GM18907 (cell line): ENCODE measurements at regions not wholly inside any gene's neighbourhood (a gene's known extent, or its start where the extent isn't known, plus 50 kb on each side); places are given as distances from the start of the nearest gene placed in this dataset.
"Not testable (repeated sequence)": the region's sequence is repeated elsewhere in the genome, so short reads cannot be mapped to it uniquely, and the experiment has no call there.

Source experiments
- ATAC-seq: cut with Tn5 transposase; IDR thresholded peaks from one replicate; pipeline ENCODE4 v1.9.1; 2021; ENCODE audit warnings: mild to moderate bottlenecking, moderate library complexity; ENCODE audit not compliant: unreplicated experiment

- no peak for ATAC-seq
Observed at GRCh38 chr6:102742028-102742427, 1348.5 kb downstream of the GRIK2 start.

GRCh38 chr6:102736941-102737368 lies 1343.4 kb downstream of the GRIK2 start:
- ATAC-seq = no peak

GRCh38 chr6:102732898-102733297 lies 1339.4 kb downstream of the GRIK2 start:
- ATAC-seq = no peak

- ATAC-seq = not testable (repeated sequence)
Observed at GRCh38 chr6:102722086-102722485, 1328.6 kb downstream of the GRIK2 start.

- no peak for ATAC-seq
Observed at GRCh38 chr6:102717737-102718456, 1324.4 kb downstream of the GRIK2 start.

- no peak for ATAC-seq
Observed at GRCh38 chr6:102717252-102717651, 1323.7 kb downstream of the GRIK2 start.

GRCh38 chr6:102701019-102701418 lies 1307.5 kb downstream of the GRIK2 start:
- ATAC-seq = no peak

GRCh38 chr6:102686461-102686860 lies 1293.0 kb downstream of the GRIK2 start:
- no peak for ATAC-seq

- ATAC-seq = no peak
Observed at GRCh38 chr6:102680413-102680812, 1286.9 kb downstream of the GRIK2 start.

- no peak for ATAC-seq
Observed at GRCh38 chr6:102679865-102680264, 1286.4 kb downstream of the GRIK2 start.

GRCh38 chr6:102677225-102677624 lies 1283.7 kb downstream of the GRIK2 start:
- no peak for ATAC-seq

- ATAC-seq = no peak
Observed at GRCh38 chr6:102670735-102671134, 1277.2 kb downstream of the GRIK2 start.

GRCh38 chr6:102662851-102663250 lies 1269.3 kb downstream of the GRIK2 start:
- no peak for ATAC-seq

- no peak for ATAC-seq
Observed at GRCh38 chr6:102660303-102660702, 1266.8 kb downstream of the GRIK2 start.

- no peak for ATAC-seq
Observed at GRCh38 chr6:102655823-102656222, 1262.3 kb downstream of the GRIK2 start.

- no peak for ATAC-seq
Observed at GRCh38 chr6:102641426-102641825, 1247.9 kb downstream of the GRIK2 start.

- ATAC-seq = no peak
Observed at GRCh38 chr6:102631921-102632320, 1238.4 kb downstream of the GRIK2 start.

- ATAC-seq = no peak
Observed at GRCh38 chr6:102623201-102623600, 1229.7 kb downstream of the GRIK2 start.

- ATAC-seq = no peak
Observed at GRCh38 chr6:102619585-102619984, 1226.1 kb downstream of the GRIK2 start.

- no peak for ATAC-seq
Observed at GRCh38 chr6:102582569-102582968, 1189.1 kb downstream of the GRIK2 start.

GRCh38 chr6:102581378-102582124 lies 1188.0 kb downstream of the GRIK2 start:
- no peak for ATAC-seq

- ATAC-seq = no peak
Observed at GRCh38 chr6:102571236-102571908, 1177.9 kb downstream of the GRIK2 start.
